BLaER1 treated with 17β-estradiol and CSF1 and Interleukin-3, amounts not matched to agents 10 nM and 100 nM (cell line): ENCODE measurements at regions not wholly inside any gene's neighbourhood (a gene's known extent, or its start where the extent isn't known, plus 50 kb on each side); places are given as distances from the start of the nearest gene placed in this dataset.

ENCODE experiments used
- H3K27ac ChIP-seq, 11 experiments: shearing (Covaris generic); formaldehyde crosslinking; 2 replicates each; pipeline ENCODE4 v1.8.1; 2022
- H3K27me3 ChIP-seq, 11 experiments: shearing (Covaris generic); formaldehyde crosslinking; 2 replicates each; pipeline ENCODE4 v1.8.1; 2022
- H3K36me3 ChIP-seq, 11 experiments: shearing (Covaris generic); formaldehyde crosslinking; 2 replicates each; pipeline ENCODE4 v1.8.1; 2022
- H3K4me1 ChIP-seq, 10 experiments: shearing (Covaris generic); formaldehyde crosslinking; 2 replicates each; pipeline ENCODE4 v1.8.1; 2022
- H3K4me2 ChIP-seq, 11 experiments: shearing (Covaris generic); formaldehyde crosslinking; 2 replicates each; pipeline ENCODE4 v1.8.1; 2022
- H3K4me3 ChIP-seq, 10 experiments: shearing (Covaris generic); formaldehyde crosslinking; 2 replicates each; pipeline ENCODE4 v1.8.1; 2022
- H3K9ac ChIP-seq, 11 experiments: shearing (Covaris generic); formaldehyde crosslinking; 2 replicates each; pipeline ENCODE4 v1.8.1; 2022
- H3K9me3 ChIP-seq, 11 experiments: shearing (Covaris generic); formaldehyde crosslinking; replicated peaks in 1 of 11; 2 replicates each; pipeline ENCODE4 v1.8.1; 2022
- H4K20me1 ChIP-seq, 11 experiments: shearing (Covaris generic); formaldehyde crosslinking; 2 replicates each; pipeline ENCODE4 v1.8.1; 2022
- Cebpa-rat ChIP-seq, 11 experiments: shearing (Covaris generic); IDR thresholded peaks; 2 replicates each; pipeline ENCODE4 v1.8.1; 2022

DNA sequence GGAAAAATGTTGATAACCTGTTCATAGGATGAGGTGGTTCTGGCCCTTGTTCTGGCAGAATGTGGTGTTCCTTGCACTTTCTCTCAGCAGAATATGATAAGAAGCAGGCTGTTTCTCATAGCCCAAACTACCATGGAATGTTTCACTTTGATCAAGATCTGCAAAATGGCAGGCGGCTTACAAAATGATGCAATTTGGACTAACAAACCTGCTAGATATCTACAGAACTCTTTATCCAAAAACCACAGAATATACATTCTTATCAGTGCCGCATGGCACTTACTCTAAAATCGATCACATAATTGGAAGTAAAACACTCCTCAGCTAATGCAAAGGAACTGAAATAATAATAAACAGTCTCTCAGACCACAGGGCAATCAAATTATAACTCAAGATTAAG lies 55.9 kb upstream of the ABCB7 start:
- TF ChIP-seq Cebpa-rat (IDR thresholded peaks at IDR 0.05), result no peak
- Histone ChIP-seq H3K9me3 (peaks cover 0 to 5% (median 0%) of the 10 kb centered on the region in 11 experiments; a peak in 2 of 22 replicates), H3K27ac (no peak overlapping the region), H3K27me3 (peaks cover 45 to 92% (median 79%) of the 10 kb centered on the region in 11 experiments), H3K4me2 (no peak overlapping the region), H3K4me3 (no peak overlapping the region), H3K9ac (no peak overlapping the region), H4K20me1 (peaks cover 0 to 4% (median 0%) of the 10 kb centered on the region in 11 experiments; a peak in 1 of 22 replicates), H3K4me1 (no peaks in the 10 kb centered on the region), H3K36me3 (no peaks in the 10 kb centered on the region)

DNA sequence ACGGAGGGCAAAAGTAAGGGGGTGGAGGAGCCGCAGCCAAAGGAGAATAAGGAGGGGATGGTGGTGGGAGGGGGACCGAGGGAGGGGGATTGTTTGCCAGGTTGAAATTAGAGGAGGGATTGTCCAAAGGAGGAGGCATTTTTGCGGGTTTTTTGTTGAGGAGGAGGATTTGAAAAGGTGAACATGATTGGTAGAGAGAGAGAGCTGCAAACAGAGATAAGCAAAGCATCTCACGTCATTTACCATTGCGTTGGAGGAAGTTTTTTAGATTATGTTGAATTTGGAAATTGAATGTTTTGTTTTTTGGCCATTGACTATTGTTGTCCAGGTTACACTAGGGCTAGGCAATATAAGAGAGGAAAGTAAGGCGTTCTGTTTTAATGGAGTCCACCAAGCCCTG lies 54.5 kb upstream of the ABCB7 start:
- Histone ChIP-seq H3K9ac (no peak overlapping the region), H4K20me1 (peaks cover 0 to 4% (median 0%) of the 10 kb centered on the region in 11 experiments; a peak in 1 of 22 replicates), H3K4me2 (no peak overlapping the region), H3K9me3 (peaks cover 0 to 5% (median 0%) of the 10 kb centered on the region in 11 experiments; a peak in 2 of 22 replicates), H3K4me3 (no peak overlapping the region), H3K27me3 (peaks cover 54 to 99% (median 93%) of the 10 kb centered on the region in 11 experiments), H3K4me1 (no peaks in the 10 kb centered on the region), H3K36me3 (no peaks in the 10 kb centered on the region), H3K27ac (no peak overlapping the region)
- TF ChIP-seq Cebpa-rat (IDR thresholded peaks at IDR 0.05), result no peak
